ENCODE measurements at regions not wholly inside any gene's neighbourhood (a gene's known extent, or its start where the extent isn't known, plus 50 kb on each side); places are given as distances from the start of the nearest gene placed in this dataset.

GRCh38 chr22:27391092-27391770, 410.3 kb downstream of the MN1 start:
- no peak for DNase-seq (ENCODE audit: low read depth)

- DNase-seq (ENCODE audit: low read depth), result no peak
Measured at GRCh38 chr22:27393371-27393770, 408.2 kb downstream of the MN1 start.

DNA sequence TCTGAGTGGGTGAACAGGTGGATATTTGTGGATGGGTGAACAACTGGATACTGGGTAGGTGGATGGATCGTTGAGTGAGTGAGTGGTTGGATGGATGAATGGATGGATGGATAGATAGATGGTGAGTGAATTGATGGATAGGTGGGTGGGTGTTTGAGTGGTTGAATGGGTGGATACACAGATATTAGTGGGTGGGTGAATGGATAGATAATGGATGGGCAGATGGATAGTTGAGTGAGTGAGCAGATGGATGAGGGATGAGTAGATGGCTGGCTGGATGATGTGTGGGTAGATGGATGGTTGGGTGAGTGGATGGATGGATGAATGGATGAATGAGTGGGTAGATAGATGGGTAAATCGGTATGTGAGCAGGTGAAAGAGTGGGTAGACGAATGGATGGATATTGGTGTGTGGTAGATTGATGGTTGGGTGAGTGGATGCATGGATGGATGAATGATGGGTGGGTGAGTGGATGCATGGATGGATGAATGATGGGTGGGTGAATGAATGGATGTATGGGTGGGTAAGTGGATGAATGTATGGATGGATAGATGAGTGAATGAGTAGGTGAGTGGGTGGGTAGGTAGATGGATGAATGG, 406.7 kb downstream of the MN1 start:
- no peak for DNase-seq (ENCODE audit: low read depth)

DNA sequence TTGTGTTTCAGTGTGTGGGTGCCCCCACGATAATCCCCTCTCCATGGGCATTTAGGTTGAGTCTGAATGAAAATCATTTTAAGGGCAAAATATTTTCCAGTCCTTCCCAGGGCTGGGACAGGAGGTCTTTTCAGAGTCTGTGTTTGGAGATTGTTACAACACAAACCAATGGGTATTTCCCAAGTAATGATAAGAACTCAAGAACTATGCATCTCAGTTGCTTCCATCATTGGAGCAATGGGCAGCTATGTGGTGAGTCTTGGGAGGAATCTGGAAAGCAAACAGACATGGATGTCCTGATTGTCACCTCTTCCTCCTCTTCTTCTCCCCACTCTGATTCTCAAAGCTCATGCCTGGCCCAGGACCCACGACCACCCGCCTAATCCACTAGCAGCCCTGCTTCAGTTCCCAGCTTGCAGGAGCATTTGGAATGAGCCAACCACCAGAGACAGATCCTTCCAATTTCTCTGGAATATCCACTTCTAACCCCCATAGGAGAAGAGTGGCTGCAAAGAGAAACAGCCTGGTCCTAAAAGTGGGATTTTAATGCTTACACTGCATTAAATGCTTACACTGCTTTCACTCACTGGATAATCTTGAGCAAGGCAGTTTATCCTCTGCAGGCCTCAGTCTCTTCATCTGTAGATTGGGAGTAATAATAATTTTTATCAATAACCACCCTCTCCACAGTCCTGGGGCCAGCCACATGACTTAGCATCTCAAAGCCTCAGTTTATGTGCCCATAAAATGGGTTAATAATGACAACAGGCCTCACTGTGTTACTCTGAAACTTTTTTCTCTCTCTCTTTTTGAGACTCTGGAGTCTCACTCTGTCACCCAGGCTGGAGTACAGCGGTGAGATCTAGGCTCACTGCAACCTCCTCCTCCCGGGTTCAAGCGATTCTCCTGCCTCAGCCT, 404.3 kb downstream of the MN1 start:
- no peak for DNase-seq (ENCODE audit: low read depth)

- no peak for DNase-seq (ENCODE audit: low read depth)
Measured at GRCh38 chr22:27397954-27398342, 403.6 kb downstream of the MN1 start.

DNA sequence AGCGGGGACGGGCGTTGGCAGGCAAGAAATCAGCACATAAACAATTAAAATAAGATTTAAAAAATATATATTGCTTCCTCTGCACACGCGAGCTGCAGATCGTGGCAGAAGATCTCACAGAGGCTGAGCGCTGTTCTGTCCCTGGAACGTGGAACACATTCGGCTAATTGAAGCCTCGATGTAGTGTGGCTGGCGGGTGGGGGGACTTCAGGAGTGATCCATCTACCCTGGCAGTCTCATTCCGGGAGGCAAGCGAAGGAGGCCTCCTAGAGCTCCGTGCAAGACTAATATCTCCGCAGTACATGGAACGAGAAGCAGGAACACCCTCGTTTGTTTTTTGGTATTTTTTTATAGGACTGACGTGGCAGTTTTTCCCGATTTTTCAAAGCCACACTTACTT, 402.4 kb downstream of the MN1 start:
- DNase-seq (ENCODE audit: low read depth), result no peak

GRCh38 chr22:27400811-27401210, 400.7 kb downstream of the MN1 start:
- no peak for DNase-seq (ENCODE audit: low read depth)

- no peak for DNase-seq (ENCODE audit: low read depth)
Measured at GRCh38 chr22:27401321-27401720, 400.2 kb downstream of the MN1 start.

- DNase-seq (ENCODE audit: low read depth), result no peak
Measured at GRCh38 chr22:27404441-27404840, 397.1 kb downstream of the MN1 start.

DNA sequence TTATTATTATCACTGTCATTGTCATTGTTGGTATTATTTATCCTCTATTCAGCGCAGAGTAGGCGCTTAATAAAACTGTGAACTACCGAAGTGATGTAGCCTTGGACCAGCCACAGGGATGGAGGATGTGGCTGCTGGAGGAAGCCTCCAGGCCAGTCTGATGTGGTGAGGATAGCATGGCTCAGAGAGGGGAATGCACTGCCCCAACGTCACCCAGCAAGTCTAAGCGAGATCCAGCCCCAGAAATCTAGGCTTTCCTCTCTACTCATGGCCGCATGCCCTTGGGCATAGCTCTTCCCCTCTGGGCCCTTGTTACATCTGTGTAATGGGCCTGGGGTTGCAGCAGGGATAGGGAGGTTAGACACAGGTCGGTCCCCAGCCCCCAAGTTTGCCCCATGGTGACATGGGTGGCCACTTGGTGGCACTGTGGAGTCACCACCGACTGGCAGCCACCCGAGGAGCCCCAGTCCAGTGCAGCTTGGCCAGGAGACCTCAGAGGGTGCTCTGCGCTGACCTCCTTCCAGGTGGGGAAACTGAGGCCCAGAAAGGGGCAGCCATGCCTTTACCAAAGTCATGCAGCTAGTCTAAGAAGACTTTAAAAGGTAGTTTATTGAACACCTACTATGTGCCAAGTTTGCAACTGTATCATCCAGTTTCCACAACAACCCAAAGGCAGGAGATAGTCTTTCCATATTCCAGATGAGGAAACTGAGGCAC, 395.7 kb downstream of the MN1 start:
- DNase-seq (ENCODE audit: low read depth), result no peak

DNA sequence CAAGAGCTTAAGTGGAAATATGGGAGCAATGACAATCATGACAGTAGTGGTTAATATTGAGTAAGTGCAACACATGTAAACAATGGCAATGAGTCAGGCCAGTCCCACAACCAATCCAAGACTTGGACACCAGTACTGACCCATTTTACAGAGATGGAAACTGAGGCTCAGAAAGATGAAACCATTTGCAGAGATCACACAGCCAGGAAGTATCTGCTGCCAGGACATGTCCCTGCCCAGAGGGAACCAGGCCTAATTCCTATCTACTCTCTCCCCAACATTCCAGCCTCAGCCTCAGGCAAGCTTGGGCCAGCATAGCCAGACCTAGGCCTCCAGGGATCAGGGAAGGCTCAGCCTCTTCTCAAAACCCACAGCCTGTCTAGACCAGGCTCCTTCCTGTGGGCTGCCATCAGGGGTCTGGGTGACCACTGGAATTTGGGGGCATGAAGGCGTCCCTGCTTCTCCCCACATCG, 395.1 kb downstream of the MN1 start:
- no peak for DNase-seq (ENCODE audit: low read depth)

- no peak for DNase-seq (ENCODE audit: low read depth)
Measured at GRCh38 chr22:27407369-27407985, 394.1 kb downstream of the MN1 start.

DNA sequence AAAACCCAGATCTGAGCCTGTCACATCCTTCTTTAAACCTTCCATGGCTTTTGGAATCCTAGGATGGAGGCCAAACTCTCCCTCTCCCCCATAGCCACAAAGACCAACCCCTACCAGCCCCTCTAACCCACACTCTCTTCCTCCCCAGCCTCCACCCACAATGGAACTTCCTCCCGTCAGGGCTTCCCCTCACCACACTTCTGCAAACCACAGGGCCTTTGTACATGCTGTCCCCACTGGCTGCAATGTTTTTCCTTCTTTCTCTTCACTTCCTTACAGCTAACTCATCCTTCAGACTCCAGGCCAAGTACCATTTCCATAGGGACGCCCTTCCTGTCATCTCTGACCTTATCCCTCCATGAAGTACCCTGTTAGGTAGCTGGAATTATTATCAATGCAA, 393.5 kb downstream of the MN1 start:
- DNase-seq (ENCODE audit: low read depth), result no peak

- DNase-seq (ENCODE audit: low read depth), result no peak
Measured at GRCh38 chr22:27409299-27409698, 392.3 kb downstream of the MN1 start.

- no peak for DNase-seq (ENCODE audit: low read depth)
Measured at GRCh38 chr22:27412866-27413445, 388.6 kb downstream of the MN1 start.

- DNase-seq (ENCODE audit: low read depth), result no peak
Measured at GRCh38 chr22:27413702-27414101, 387.9 kb downstream of the MN1 start.

- no peak for DNase-seq (ENCODE audit: low read depth)
Measured at GRCh38 chr22:27416511-27417420, 384.8 kb downstream of the MN1 start.

DNA sequence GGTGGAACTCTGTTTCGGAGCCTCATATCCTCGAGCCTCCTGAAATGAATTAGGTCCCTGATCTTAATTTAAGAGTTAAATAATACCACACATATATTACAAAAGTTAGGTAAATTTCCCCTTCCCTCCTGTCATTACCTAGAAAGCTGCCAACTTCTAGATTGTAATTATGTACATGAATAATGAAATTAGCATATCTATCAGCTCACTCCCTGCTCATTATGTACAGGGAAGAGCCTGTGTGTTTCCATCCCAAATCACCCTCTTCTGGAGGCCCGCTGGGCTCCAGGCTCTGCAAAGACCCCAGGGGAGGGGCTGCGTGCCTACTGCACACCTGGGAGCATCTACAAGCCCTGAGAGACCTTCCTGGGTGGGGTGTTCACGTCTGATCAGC, 384.1 kb downstream of the MN1 start:
- DNase-seq (ENCODE audit: low read depth), result no peak

DNA sequence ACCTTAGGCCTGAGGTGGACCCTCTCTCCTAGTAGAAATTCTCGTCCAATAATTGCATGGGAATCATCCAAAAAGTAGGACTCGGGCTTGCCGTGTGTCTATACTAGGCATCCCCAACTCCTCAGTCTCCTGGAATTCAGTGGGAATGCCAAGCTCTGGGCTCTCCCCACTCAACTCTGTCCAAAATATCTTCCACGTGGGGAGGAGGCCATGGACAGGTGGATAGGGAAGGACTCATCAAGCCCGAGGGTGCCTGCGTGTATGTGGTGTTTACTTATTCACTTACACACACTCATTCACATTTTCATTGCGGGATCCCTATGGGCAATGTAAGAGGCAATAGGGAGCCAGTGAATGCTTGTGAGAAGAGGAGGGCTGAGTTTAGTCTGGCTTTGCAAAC, 383.3 kb downstream of the MN1 start:
- DNase-seq (ENCODE audit: low read depth), result no peak

DNA sequence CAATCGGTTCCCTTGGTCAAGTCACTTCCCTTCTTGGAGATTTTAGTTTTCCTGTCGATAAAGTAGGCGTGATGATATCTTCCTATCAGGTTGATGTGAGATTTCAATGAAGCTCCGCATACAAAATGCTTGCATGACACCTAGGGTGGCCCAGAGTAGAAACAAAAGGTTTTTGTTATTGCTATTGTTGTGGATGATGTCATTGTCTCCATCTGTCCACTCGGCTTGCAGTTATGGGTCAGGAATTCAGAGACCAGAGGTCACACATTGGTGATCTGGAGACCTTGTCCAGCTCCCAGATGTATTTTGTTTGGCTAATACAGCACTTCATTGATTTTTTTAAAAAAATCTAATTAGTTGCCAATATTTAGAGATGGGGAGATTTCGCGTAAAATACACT, 382.1 kb downstream of the MN1 start:
- DNase-seq (ENCODE audit: low read depth), result no peak

All from activated T-cell treated with anti-CD3 and anti-CD28 coated beads for 1 hour (primary cell).